GM18868 (cell line): ENCODE measurements at regions not wholly inside any gene's neighbourhood (a gene's known extent, or its start where the extent isn't known, plus 50 kb on each side); places are given as distances from the start of the nearest gene placed in this dataset.
"Not testable (repeated sequence)": the region's sequence is repeated elsewhere in the genome, so short reads cannot be mapped to it uniquely, and the experiment has no call there.

Experiments used
- ATAC-seq: cut with Tn5 transposase; IDR thresholded peaks from one replicate; pipeline ENCODE4 v1.9.1; 2021; ENCODE audit warnings: mild to moderate bottlenecking, moderate library complexity; ENCODE audit not compliant: unreplicated experiment

DNA sequence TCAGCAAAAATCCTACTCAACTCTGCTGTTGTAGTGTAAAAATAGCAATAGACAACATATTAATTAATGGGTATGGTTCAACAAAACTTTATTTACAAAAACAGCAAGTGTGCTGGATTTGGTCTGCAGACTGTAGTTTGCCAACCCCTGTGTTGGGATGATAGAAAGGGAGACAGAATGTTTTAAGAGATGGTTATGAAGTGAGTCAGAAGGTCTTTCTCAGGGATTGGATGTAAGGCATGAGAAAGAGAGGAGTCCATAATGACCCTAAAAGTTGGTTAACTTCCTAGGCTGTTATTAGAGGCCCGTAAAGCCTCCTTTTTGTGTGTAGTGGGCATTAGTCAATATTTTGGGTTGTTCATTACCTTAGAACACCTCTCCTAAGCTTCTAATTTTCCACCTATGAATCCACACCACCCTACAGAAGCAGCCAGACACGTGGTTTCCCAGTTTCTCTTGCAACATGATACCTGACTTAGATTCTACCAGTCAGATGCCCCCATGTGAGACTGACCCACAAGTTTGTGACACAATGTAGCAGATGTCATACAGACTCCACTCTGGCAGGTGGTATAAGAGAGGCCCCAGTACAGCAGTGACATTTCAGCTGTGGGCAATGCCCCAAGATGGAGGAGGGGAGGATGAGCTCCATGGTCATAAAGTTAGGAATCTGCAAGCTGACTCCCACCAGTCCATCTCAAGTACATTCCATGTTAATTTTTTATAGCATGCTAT is 1015.6 kb downstream of the KCNMA1 start:
- ATAC-seq, result no peak

DNA sequence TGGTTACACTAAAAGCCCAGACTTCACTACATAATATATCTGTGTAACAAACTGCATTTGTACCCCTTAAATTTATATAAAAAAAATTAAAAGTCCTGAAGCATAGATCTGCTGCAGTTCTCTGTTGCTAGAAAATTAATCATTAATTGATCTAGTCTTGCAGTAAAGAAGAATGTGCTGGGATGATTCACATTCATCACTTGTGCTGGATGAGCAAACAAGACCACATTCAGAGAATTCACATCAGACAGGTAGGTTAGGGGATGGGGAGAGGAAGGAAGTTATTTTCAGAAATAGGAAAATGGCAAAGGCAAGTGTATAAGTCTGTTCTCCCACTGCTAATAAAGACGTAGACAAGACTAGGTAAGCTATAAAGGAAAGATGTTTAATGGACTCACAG is 1019.0 kb downstream of the KCNMA1 start:
- no peak for ATAC-seq

DNA sequence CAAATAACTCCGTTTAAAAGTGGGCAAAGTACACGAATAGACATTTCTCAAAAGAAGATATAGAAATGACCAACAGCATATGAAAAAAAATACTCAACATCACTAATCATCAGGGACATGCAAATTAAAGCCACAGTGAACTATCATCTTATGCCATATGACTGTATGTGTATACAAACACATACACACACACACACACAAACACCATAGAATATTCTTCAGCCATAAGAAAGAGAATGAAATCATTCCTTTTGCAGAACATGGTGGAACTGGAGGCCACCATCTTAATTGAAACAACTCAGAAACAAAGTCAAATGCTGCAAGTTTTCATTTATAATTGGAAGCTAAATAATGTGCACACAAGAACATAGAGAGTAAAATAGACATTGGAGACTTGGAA is 1019.4 kb downstream of the KCNMA1 start:
- no peak for ATAC-seq

DNA sequence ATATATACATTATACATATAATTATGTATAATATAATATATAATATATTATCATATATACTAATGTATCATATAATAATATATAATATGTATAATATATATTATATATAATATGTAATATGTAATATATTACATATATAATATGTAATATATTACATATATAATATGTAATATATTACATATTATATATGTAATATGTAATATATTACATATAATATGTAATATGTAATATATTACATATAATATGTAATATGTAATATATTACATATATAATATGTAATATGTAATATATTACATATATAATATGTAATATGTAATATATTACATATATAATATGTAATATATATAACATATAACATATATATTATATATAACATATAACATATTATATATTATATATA is 1020.9 kb downstream of the KCNMA1 start:
- not testable (repeated sequence) for ATAC-seq

DNA sequence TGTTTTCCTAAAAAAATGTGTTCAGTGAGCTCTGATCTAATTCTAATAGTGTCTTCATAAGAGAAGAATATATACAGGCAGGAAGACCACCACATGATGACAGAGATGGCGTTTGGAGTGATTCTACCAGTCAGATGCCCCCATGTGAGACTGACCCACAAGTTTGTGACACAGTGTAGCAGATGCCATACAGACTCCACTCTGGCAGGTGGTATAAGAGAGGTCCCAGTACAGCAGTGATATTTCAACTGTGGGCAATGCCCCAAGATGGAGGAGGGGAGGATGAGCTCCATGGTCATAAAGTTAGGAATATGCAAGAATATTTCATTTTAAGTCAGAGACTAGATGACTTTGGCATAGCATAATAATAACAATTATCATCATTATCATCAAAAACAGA is 1022.6 kb downstream of the KCNMA1 start:
- no peak for ATAC-seq
